ENCODE measurements at regions not wholly inside any gene's neighbourhood (a gene's known extent, or its start where the extent isn't known, plus 50 kb on each side); places are given as distances from the start of the nearest gene placed in this dataset.

DNA sequence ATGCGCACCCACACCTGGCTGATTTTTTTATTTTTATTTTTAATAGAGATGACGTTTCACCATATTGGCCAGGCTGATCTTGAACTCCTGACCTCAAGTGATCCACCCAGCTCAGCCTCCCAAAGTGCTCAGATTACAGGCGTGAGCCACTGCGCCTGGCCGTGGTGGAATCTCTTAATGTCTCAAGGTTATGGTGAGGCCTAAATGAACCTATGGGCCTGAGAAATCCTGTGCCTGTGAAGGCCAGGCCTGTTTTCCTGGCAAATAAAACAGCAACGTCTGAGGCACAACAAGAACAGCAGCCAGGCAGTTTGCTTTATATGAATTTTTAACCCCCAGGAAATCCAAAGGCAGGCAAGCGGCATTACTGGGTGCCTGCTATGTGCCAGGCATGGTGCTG, 297.5 kb upstream of the ZMIZ1 start:
- intact Hi-C loops (cut with micrococcal nuclease), result no loop called here
- Histone ChIP-seq H3K4me3 (no peak overlapping the region), H3K4me1 (peaks cover 23% of the 10 kb centered on the region), H3K36me3 (no peaks in the 10 kb centered on the region), H3K9me3 (replicated peaks) (no peaks in the 10 kb centered on the region), H3K27ac (replicated peaks) (peak overlapping the region; percentile 36), H3K27me3 (ENCODE audit: low read depth) (no peaks in the 10 kb centered on the region)
- no peak for DNase-seq
- no peak for TF ChIP-seq CTCF (IDR thresholded peaks at IDR 0.05; ENCODE audit: borderline replicate concordance)

DNA sequence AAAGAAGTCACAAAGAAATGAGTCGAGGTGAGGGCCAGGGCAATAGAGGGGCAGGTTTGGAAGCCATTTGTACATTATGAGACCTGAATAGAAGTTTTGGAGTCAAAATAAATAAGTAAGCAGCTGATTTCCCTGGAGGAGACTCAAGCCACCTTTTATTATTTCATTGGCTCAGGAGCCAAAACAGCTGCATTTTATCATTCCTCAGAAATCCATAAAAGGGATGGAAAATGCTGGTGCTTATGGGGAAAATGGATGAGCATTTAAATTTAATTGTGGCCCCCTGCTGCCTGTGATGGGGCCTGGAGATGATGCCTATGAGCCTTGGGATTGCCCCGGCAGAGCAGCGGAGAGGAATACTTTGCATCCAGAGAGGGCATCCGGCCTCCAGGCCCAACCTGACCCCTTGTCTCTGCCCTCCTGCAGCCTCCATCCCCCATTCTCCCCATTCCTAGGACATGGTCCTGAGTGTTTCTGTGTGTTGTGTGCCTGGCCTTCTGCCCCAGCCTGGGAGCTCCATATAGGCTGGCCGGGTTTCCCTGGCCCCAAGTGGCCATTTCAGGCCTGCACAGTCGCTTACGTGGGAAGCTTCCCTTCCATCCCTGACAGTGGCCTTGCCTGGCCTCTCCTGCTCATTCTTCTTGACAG, 296.8 kb upstream of the ZMIZ1 start:
- Histone ChIP-seq H3K4me3 (no peak overlapping the region), H3K27ac (replicated peaks) (peak overlapping the region; percentile 52), H3K36me3 (no peaks in the 10 kb centered on the region), H3K9me3 (replicated peaks) (no peaks in the 10 kb centered on the region), H3K27me3 (ENCODE audit: low read depth) (no peaks in the 10 kb centered on the region), H3K4me1 (peaks cover 28% of the 10 kb centered on the region)
- TF ChIP-seq CTCF (IDR thresholded peaks at IDR 0.05; ENCODE audit: borderline replicate concordance), result no peak
- intact Hi-C loops (cut with micrococcal nuclease), result no loop called here
- DNase-seq, result no peak

DNA sequence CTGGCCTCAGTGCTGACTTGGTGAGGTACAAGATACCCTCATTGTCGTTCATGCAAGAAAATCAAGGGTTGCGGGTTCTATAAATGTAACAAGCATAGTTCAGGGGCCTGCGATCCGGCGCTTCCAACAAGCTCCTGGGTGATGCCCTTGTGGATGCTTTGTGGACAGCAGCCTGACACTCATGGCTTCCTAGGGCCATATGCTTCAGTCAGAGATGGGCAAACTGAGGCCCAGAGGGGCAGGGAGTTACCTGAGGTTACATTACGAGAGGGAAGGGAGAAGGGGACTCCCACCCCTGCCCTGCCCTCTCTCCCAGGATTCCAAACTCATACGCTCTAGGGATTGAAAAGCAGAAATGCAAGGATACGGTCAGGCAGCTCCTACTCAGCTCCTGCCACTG, 296.3 kb upstream of the ZMIZ1 start:
- no peak for DNase-seq
- Histone ChIP-seq H3K9me3 (replicated peaks) (no peaks in the 10 kb centered on the region), H3K27me3 (ENCODE audit: low read depth) (no peaks in the 10 kb centered on the region), H3K4me1 (peaks cover 33% of the 10 kb centered on the region), H3K4me3 (no peak overlapping the region), H3K36me3 (no peaks in the 10 kb centered on the region), H3K27ac (replicated peaks) (peak overlapping the region; percentile 52)
- intact Hi-C loops (cut with micrococcal nuclease), result no loop called here
- no peak for TF ChIP-seq CTCF (IDR thresholded peaks at IDR 0.05; ENCODE audit: borderline replicate concordance)

DNA sequence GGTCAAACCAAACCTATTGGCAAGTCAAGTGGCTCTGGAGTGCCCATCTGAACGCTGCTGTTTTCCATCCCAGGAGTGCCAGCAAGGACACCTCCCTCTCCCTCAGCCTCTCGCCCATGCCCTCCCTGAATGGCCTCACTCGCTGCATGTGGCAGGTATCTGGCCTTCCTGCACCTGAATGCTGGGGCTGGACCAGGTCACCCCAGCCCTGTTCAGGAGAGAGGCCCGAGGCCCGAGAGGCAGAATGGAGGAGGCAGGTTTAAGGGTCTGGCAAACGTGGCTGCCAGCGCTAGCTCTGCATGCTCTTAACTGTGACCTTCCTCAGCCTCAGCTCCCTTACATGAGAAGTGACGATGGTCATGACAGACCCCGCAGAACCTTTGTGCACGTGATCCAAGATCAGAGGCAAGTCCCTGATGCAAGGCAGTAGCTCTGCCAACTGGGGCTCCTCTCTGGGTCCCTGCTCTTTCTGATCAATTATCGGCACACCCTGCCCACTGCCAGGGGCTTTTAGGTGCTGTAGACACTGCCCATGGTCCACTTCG, 295.7 kb upstream of the ZMIZ1 start:
- no peak overlapping the region for H3K27ac ChIP-seq (replicated peaks)
- H3K4me1 ChIP-seq, result peaks cover 39% of the 10 kb centered on the region
- H3K27me3 ChIP-seq (ENCODE audit: low read depth), result no peaks in the 10 kb centered on the region
- intact Hi-C loops (cut with micrococcal nuclease), result no loop called here
- H3K36me3 ChIP-seq, result no peaks in the 10 kb centered on the region
- no peak overlapping the region for H3K4me3 ChIP-seq
- no peaks in the 10 kb centered on the region for H3K9me3 ChIP-seq (replicated peaks)
- no peak for TF ChIP-seq CTCF (IDR thresholded peaks at IDR 0.05; ENCODE audit: borderline replicate concordance)
- DNase-seq, result no peak

GRCh38 chr10:78774614-78774998, 294.2 kb upstream of the ZMIZ1 start:
- Histone ChIP-seq H3K9me3 (replicated peaks) (no peaks in the 10 kb centered on the region), H3K4me3 (no peak overlapping the region), H3K27me3 (ENCODE audit: low read depth) (no peaks in the 10 kb centered on the region), H3K27ac (replicated peaks) (peak overlapping the region; percentile 54), H3K36me3 (no peaks in the 10 kb centered on the region), H3K4me1 (peaks cover 54% of the 10 kb centered on the region)
- TF ChIP-seq CTCF (IDR thresholded peaks at IDR 0.05; ENCODE audit: borderline replicate concordance), result no peak
- no peak for DNase-seq
- intact Hi-C loops (cut with micrococcal nuclease), result no loop called here
